Spleen (tissue), 7 donors: ENCODE measurements at regions not wholly inside any gene's neighbourhood (a gene's known extent, or its start where the extent isn't known, plus 50 kb on each side); places are given as distances from the start of the nearest gene placed in this dataset.

Source experiments
- CTCF ChIP-seq, 11 experiments: fragments of 200-600 bp in 7 of 11; fragments of 450-650 bp in 4 of 11; sonication (generic) in 4 of 11; IDR thresholded peaks in 8 of 11; conservative IDR thresholded peaks in 3 of 11; 1 replicate in 7 of 11; 2 replicates in 4 of 11; pipeline versions ENCODE4 v1.4.0 to v1.8.0; 2016 to 2021; ENCODE audit warnings: antibody characterized with exemption in 11 of 11, inconsistent platforms in 4 of 11, mild to moderate bottlenecking in 1 of 11
- POLR2A ChIP-seq, 3 donors: fragments of 450-650 bp; IDR thresholded peaks; one replicate each; pipeline ENCODE4 v1.5.1; 2017; ENCODE audit warnings: antibody characterized with exemption in 3 of 3, mild to moderate bottlenecking in 1 of 3
- POLR2AphosphoS5 ChIP-seq, 3 donors: sonication (generic); formaldehyde crosslinking; IDR thresholded peaks; one replicate each; pipeline ENCODE4 v1.5.1; 2017; ENCODE audit warnings: antibody characterized with exemption in 3 of 3
- donor health status: DM: no; HTN: no; CAD: no; lungs with moderate emphysema.
- donor health status: DM: no; HTN: no; CAD: no.
- donor health status: DM: no; HTN: no; CAD: no.

GRCh38 chr2:138942466-138942865 lies 162.3 kb upstream of the NXPH2 start:
- TF ChIP-seq POLR2A (IDR thresholded peaks at IDR 0.05) (no peak), CTCF (IDR thresholded peaks at IDR 0.05 in 8 of 11, conservative IDR thresholded peaks at IDR 0.05 in 3 of 11) (no peak), POLR2AphosphoS5 (IDR thresholded peaks at IDR 0.05) (no peak)
